Mucosa of rectum (tissue), 2 donors: ENCODE measurements at regions not wholly inside any gene's neighbourhood (a gene's known extent, or its start where the extent isn't known, plus 50 kb on each side); places are given as distances from the start of the nearest gene placed in this dataset.

Experiments
- H3K27ac ChIP-seq, 2 donors: one replicate each; pipeline ENCODE4 v1.7.0; 2013; ENCODE audit warnings: inconsistent platforms in 2 of 2, low read depth in 2 of 2, low read length in 2 of 2
- H3K27me3 ChIP-seq, 2 donors: one replicate each; pipeline ENCODE4 v1.7.0; 2013; ENCODE audit warnings: low read length in 2 of 2; ENCODE audit not compliant: control insufficient read depth in 2 of 2, insufficient read depth in 2 of 2
- H3K36me3 ChIP-seq, 2 donors: one replicate each; pipeline ENCODE4 v1.7.0; 2013; ENCODE audit warnings: low read length in 2 of 2; ENCODE audit not compliant: control insufficient read depth in 2 of 2, insufficient read depth in 2 of 2
- H3K4me1 ChIP-seq, 2 donors: one replicate each; pipeline ENCODE4 v1.7.0; 2013; ENCODE audit warnings: low read length in 2 of 2, mild to moderate bottlenecking in 1 of 2; ENCODE audit not compliant: control insufficient read depth in 2 of 2, insufficient read depth in 2 of 2
- H3K4me3 ChIP-seq, 2 donors: one replicate each; pipeline ENCODE4 v1.7.0; 2013; ENCODE audit warnings: low read length in 2 of 2
- H3K9ac ChIP-seq, 2 donors: one replicate each; pipeline ENCODE4 v1.7.0; 2013; ENCODE audit warnings: low read length in 2 of 2, low read depth in 1 of 2, mild to moderate bottlenecking in 1 of 2
- H3K9me3 ChIP-seq, 2 donors: one replicate each; pipeline ENCODE4 v1.7.0; 2013; ENCODE audit warnings: low read length in 2 of 2; ENCODE audit not compliant: control insufficient read depth in 2 of 2
- donor health status: healthy.
- donor health status: Normal muscosa, but diverticular disease.

DNA sequence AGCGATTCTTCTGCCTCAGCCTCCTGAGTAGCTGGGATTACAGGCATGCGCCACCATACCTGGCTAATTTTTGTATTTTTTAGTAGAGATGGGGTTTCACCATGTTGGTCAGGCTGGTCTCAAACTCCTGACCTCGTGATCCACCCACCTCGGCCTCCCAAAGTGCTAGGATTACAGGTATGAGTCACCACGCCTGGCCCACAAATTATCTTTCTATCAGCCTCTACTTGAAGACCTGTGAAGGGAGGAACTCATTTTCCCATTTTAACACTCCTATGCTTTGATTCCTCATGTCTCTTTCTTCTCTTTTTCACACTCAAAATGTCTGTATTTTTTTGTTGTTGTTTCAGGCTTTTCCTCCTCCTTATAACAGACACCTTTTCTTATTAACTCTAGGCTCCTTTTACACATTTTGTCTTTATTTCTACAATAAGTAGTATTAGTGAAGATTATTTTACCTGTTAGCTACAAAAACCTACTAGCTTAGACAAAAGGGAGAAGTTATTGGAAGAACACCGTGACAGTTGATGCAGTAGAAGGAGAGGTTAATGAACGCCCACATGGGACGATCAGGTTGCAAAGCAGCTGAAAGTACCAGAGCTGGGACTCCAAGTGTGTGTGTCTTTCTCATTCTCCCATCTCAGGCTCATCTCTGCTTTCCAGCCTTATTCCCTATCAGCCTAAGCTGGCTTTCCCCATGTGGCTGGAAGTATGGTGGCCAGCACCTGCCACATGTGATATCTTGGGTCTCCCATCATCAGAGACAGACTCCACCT is 97.6 kb upstream of the AGAP1 start:
- no peaks in the 10 kb centered on the region for H3K27me3 ChIP-seq
- H3K9me3 ChIP-seq, result no peaks in the 10 kb centered on the region
- no peak overlapping the region for H3K9ac ChIP-seq
- H3K27ac ChIP-seq, result no peak overlapping the region
- no peaks in the 10 kb centered on the region for H3K4me1 ChIP-seq
- H3K36me3 ChIP-seq, result no peaks in the 10 kb centered on the region
- H3K4me3 ChIP-seq, result no peak overlapping the region

GRCh38 chr2:235398321-235398720 is 95.5 kb upstream of the AGAP1 start:
- Histone ChIP-seq H3K9ac (no peak overlapping the region), H3K36me3 (no peaks in the 10 kb centered on the region), H3K4me3 (no peak overlapping the region), H3K27ac (no peak overlapping the region), H3K9me3 (no peaks in the 10 kb centered on the region), H3K27me3 (no peaks in the 10 kb centered on the region), H3K4me1 (no peaks in the 10 kb centered on the region)

- no peaks in the 10 kb centered on the region for H3K36me3 ChIP-seq
- H3K4me3 ChIP-seq, result no peak overlapping the region
- H3K4me1 ChIP-seq, result no peaks in the 10 kb centered on the region
- no peak overlapping the region for H3K27ac ChIP-seq
- H3K9ac ChIP-seq, result no peak overlapping the region
- H3K27me3 ChIP-seq, result no peaks in the 10 kb centered on the region
- no peaks in the 10 kb centered on the region for H3K9me3 ChIP-seq
Observed at GRCh38 chr2:235399895-235400294, 93.9 kb upstream of the AGAP1 start.

DNA sequence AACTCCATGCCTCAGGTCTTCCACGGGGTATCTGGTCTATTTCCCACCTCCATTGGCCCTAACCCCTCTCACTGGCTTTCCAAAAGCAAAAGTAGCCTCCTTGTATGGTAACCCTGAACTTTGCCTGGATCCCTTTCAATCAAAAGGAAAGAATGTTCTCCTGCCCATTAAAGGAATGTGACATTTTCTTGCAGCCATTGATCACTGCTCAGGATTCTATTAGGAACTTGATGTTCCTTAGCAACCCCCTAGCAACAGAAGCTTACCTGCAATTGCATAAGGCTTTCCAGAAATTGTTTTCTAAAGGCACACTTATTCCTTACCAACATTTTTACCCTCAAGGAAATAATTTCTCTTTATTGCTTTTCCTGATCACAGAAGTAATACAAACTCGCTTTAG is 91.4 kb upstream of the AGAP1 start:
- no peak overlapping the region for H3K27ac ChIP-seq
- no peaks in the 10 kb centered on the region for H3K36me3 ChIP-seq
- no peak overlapping the region for H3K9ac ChIP-seq
- no peaks in the 10 kb centered on the region for H3K9me3 ChIP-seq
- H3K4me3 ChIP-seq, result no peak overlapping the region
- no peaks in the 10 kb centered on the region for H3K4me1 ChIP-seq
- H3K27me3 ChIP-seq, result no peaks in the 10 kb centered on the region

DNA sequence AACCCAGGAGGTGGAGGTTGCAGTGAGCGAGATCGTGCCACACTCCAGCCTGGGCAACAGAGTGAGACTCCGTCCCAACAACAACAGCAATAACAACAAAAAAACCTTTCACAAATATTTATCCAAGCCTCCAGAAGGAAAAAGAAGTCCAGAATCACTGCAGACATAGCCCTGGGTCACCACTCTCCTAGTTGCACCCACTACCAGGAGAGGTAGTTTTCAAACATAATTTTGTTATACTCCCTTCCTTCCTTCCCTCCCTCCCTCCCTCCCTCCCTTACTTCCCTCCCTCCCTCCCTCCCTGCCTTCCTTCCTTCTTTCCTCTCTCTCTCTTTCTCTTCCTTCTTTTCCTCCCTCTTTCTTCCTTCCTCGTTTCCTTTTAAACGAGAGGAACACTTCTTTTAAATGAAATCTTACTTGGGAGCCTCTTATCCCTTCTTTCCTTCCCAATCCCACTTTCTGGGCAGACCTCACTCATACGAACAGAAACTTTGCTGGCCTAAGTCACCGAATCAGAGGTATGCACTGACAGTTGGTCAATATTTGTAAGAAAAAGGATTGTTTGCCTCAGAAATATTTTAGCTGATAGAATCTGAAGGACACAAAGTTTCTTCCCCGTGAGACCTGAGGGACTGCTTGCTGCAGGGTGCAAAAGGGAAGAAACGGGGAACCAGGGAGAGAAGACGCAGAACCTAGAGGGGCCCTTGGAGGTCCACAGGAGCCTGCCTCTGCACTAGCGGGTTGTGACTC is 88.1 kb upstream of the AGAP1 start:
- Histone ChIP-seq H3K4me1 (no peaks in the 10 kb centered on the region), H3K9ac (no peak overlapping the region), H3K4me3 (no peak overlapping the region), H3K27me3 (no peaks in the 10 kb centered on the region), H3K36me3 (no peaks in the 10 kb centered on the region), H3K27ac (no peak overlapping the region), H3K9me3 (no peaks in the 10 kb centered on the region)

DNA sequence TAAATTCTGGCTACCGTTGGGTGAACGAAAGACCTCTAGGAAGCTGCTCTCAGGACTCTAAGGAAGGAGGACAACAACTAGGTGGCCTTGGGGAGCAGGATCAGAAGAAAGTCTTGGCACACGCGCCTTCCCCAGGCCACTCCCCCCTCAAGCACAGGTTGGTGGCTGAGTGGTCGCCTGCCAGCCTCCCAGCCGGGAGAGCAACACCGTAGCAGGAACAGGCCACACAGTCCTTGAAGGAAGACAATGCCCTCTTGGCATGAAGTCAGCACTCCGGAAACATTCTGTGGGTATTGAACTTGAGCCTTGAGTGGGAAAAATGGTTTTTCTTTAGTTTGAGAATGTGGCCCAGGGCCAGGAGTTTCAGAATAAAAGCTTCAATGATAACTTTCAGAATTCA is 87.4 kb upstream of the AGAP1 start:
- Histone ChIP-seq H3K9ac (no peak overlapping the region), H3K27me3 (no peaks in the 10 kb centered on the region), H3K36me3 (no peaks in the 10 kb centered on the region), H3K4me1 (no peaks in the 10 kb centered on the region), H3K27ac (no peak overlapping the region), H3K9me3 (no peaks in the 10 kb centered on the region), H3K4me3 (no peak overlapping the region)

GRCh38 chr2:235411905-235412485 is 81.8 kb upstream of the AGAP1 start:
- no peak overlapping the region for H3K4me3 ChIP-seq
- H3K9me3 ChIP-seq, result no peaks in the 10 kb centered on the region
- no peak overlapping the region for H3K9ac ChIP-seq
- H3K4me1 ChIP-seq, result no peaks in the 10 kb centered on the region
- no peaks in the 10 kb centered on the region for H3K36me3 ChIP-seq
- H3K27me3 ChIP-seq, result no peaks in the 10 kb centered on the region
- no peak overlapping the region for H3K27ac ChIP-seq

DNA sequence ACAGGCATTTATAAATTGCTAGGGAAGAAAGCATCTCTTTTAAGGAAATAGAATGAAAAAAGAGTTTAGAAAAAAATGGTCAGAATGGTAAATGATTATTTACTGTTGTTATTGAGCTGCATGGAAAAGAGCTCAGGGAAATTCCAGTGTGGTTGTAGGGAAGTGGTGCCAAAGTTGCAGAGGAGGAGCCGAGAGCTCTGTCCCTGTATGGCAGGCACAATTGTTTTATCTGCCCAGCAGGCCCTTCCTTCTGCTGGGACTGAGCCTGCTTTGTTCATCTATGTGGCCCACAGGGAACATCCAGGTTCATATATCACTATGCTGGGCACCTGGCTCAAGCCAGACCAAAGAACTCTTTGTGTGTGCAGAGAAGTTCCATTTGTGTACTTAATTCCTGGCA is 80.8 kb upstream of the AGAP1 start:
- Histone ChIP-seq H3K9ac (no peak overlapping the region), H3K4me1 (no peaks in the 10 kb centered on the region), H3K36me3 (no peaks in the 10 kb centered on the region), H3K9me3 (no peaks in the 10 kb centered on the region), H3K4me3 (no peak overlapping the region), H3K27ac (no peak overlapping the region), H3K27me3 (no peaks in the 10 kb centered on the region)

DNA sequence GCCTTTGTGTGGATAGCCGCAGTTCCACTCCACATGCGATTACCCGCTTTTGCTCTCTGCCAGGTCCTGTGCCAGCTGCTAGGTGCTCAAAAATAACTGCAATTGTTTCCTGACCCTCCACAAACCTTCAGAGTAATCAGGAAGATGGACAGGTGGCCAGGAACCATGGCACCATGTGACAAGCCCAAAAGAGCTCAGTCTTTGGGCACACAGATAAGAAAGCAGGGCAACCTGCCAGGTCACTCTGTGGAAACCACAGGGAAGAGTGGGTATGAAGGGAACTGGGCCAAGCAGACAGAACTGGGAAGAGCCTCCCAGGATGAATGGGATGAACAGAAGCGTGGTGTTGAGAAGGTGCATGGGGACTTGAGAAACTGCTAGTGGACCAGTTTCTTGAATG is 79.4 kb upstream of the AGAP1 start:
- H3K9me3 ChIP-seq, result no peaks in the 10 kb centered on the region
- no peak overlapping the region for H3K4me3 ChIP-seq
- H3K27me3 ChIP-seq, result no peaks in the 10 kb centered on the region
- H3K4me1 ChIP-seq, result no peaks in the 10 kb centered on the region
- no peak overlapping the region for H3K9ac ChIP-seq
- no peaks in the 10 kb centered on the region for H3K36me3 ChIP-seq
- H3K27ac ChIP-seq, result no peak overlapping the region

DNA sequence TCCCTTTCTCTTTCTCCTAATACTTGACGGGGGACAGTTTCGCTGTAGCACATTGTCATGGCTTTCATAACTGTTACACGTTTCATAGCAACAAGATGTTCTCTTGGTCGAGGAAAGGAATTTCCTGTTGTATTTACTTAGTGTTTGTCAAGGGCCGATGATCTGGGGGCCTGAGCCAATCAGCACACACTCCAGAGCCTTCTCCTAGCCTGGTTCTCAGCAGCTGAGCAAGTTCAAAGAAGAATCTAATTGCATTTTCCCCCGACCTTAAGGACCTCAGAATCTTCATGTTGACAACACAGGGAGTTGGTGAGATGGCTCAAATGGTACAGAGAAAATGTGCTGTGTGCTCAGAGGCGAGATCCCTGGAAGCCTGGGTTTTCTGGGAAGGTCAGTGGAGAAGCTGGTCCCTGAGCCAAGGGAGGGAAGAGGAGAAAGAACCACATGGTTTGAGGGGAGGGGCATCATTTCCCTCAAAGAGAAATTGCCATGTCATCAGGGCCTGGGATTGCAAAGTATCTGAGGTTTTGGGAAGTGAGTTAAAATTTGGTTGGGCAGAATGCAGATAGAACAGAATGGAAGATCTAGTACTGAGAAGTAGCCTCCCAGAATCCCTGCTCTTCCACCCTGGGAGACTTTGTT is 76.9 kb upstream of the AGAP1 start:
- Histone ChIP-seq H3K9ac (no peak overlapping the region), H3K27me3 (no peaks in the 10 kb centered on the region), H3K4me1 (no peaks in the 10 kb centered on the region), H3K4me3 (no peak overlapping the region), H3K27ac (peak overlapping the region in 1 of 2 donors; percentile 23), H3K36me3 (no peaks in the 10 kb centered on the region), H3K9me3 (no peaks in the 10 kb centered on the region)
